Stimulated activated CD4-positive, alpha-beta T cell treated with anti-CD3 and anti-CD28 coated beads, Interleukin-12 subunit alpha, Interleukin-12 subunit beta, amount 100 ng/mL, for 4 hours (primary cell): ENCODE measurements at regions not wholly inside any gene's neighbourhood (a gene's known extent, or its start where the extent isn't known, plus 50 kb on each side); places are given as distances from the start of the nearest gene placed in this dataset.

Experiments used
- DNase-seq: peaks from one replicate; pipeline ENCODE4 v3.0.0-alpha.2; 2020

- DNase-seq, result no peak
Observed at GRCh38 chr11:80163011-80163410, 722.2 kb upstream of the TENM4 start.

- no peak for DNase-seq
Observed at GRCh38 chr11:80162387-80162786, 721.6 kb upstream of the TENM4 start.

GRCh38 chr11:80157447-80157846, 716.6 kb upstream of the TENM4 start:
- no peak for DNase-seq

- DNase-seq, result no peak
Observed at GRCh38 chr11:80156062-80156461, 715.2 kb upstream of the TENM4 start.

GRCh38 chr11:80155412-80156017, 714.7 kb upstream of the TENM4 start:
- no peak for DNase-seq

GRCh38 chr11:80146232-80146631, 705.4 kb upstream of the TENM4 start:
- no peak for DNase-seq

- DNase-seq, result no peak
Observed at GRCh38 chr11:80144897-80145594, 704.2 kb upstream of the TENM4 start.

- DNase-seq, result no peak
Observed at GRCh38 chr11:80136991-80137390, 696.2 kb upstream of the TENM4 start.

GRCh38 chr11:80129396-80129795, 688.6 kb upstream of the TENM4 start:
- DNase-seq, result no peak

GRCh38 chr11:80122211-80122610, 681.4 kb upstream of the TENM4 start:
- DNase-seq, result no peak

GRCh38 chr11:80118073-80118472, 677.2 kb upstream of the TENM4 start:
- no peak for DNase-seq

- no peak for DNase-seq
Observed at GRCh38 chr11:80116796-80117195, 676.0 kb upstream of the TENM4 start.

- no peak for DNase-seq
Observed at GRCh38 chr11:80109652-80110051, 668.8 kb upstream of the TENM4 start.

GRCh38 chr11:80109031-80109430, 668.2 kb upstream of the TENM4 start:
- DNase-seq, result no peak

- no peak for DNase-seq
Observed at GRCh38 chr11:80107415-80107814, 666.6 kb upstream of the TENM4 start.

GRCh38 chr11:80104191-80104590, 663.4 kb upstream of the TENM4 start:
- no peak for DNase-seq

GRCh38 chr11:80103142-80103859, 662.5 kb upstream of the TENM4 start:
- no peak for DNase-seq

- DNase-seq, result no peak
Observed at GRCh38 chr11:80097146-80097545, 656.3 kb upstream of the TENM4 start.

GRCh38 chr11:80096736-80097135, 655.9 kb upstream of the TENM4 start:
- DNase-seq, result no peak

GRCh38 chr11:80086496-80087055, 645.7 kb upstream of the TENM4 start:
- no peak for DNase-seq

- no peak for DNase-seq
Observed at GRCh38 chr11:80085563-80085962, 644.7 kb upstream of the TENM4 start.

GRCh38 chr11:80084608-80085007, 643.8 kb upstream of the TENM4 start:
- DNase-seq, result no peak

- DNase-seq, result no peak
Observed at GRCh38 chr11:80083531-80083951, 642.7 kb upstream of the TENM4 start.

GRCh38 chr11:80082406-80082805, 641.6 kb upstream of the TENM4 start:
- DNase-seq, result no peak
